ENCODE measurements at regions not wholly inside any gene's neighbourhood (a gene's known extent, or its start where the extent isn't known, plus 50 kb on each side); places are given as distances from the start of the nearest gene placed in this dataset.

- DNase-seq (ENCODE audit: low read depth) (no peak), FAIRE-seq (no peak)
- H3K9me3 Mint-ChIP-seq (ENCODE audit: unreplicated experiment) = no peaks in the 10 kb centered on the region
- no peaks in the 10 kb centered on the region for H3K36me3 Mint-ChIP-seq (ENCODE audit: low read depth, unreplicated experiment)
- no peak overlapping the region for H3K27ac Mint-ChIP-seq (ENCODE audit: unreplicated experiment)
- no peaks in the 10 kb centered on the region for H3K4me1 Mint-ChIP-seq (ENCODE audit: low read depth, unreplicated experiment)
- no peak overlapping the region for H3K4me3 Mint-ChIP-seq (ENCODE audit: unreplicated experiment)
- no peak overlapping the region for H3K4me2 ChIP-seq (ENCODE audit: low read length)
- H3K4me3 ChIP-seq (ENCODE audit: insufficient read depth, low read depth, low read length) = no peak overlapping the region
- H3K79me2 ChIP-seq (ENCODE audit: insufficient read depth, low read length) = no peaks in the 10 kb centered on the region
- H2AFZ ChIP-seq (ENCODE audit: low read depth, low read length) = no peak overlapping the region
- no peak for TF ChIP-seq CTCF (IDR thresholded peaks at IDR 0.05; ENCODE audit: insufficient read depth, low read depth, low read length)
- no peak for TF ChIP-seq EZH2 (IDR thresholded peaks at IDR 0.05; ENCODE audit: insufficient read depth, low read length)
- no peak overlapping the region for H3K9ac ChIP-seq (ENCODE audit: low read length)
- H4K20me1 ChIP-seq (ENCODE audit: insufficient read depth, low read length) = no peaks in the 10 kb centered on the region
- no peaks in the 10 kb centered on the region for H3K9me3 ChIP-seq (ENCODE audit: insufficient read depth, low read depth, low read length)
- no peaks in the 10 kb centered on the region for H3K27me3 Mint-ChIP-seq (ENCODE audit: low read depth, unreplicated experiment)
- H3K27ac ChIP-seq (ENCODE audit: low read depth, low read length) = no peak overlapping the region
- no peaks in the 10 kb centered on the region for H3K27me3 ChIP-seq (ENCODE audit: insufficient read depth, low read length)
- H3K36me3 ChIP-seq (ENCODE audit: insufficient read depth, low read length) = no peaks in the 10 kb centered on the region
- H3K4me1 ChIP-seq (ENCODE audit: insufficient read depth, low read length) = no peaks in the 10 kb centered on the region
Measured at GRCh38 chrX:94041881-94042280, 367.9 kb downstream of the FAM133A start.

GRCh38 chrX:94045724-94046123, 371.7 kb downstream of the FAM133A start:
- Histone ChIP-seq H3K79me2 (ENCODE audit: insufficient read depth, low read length) (no peaks in the 10 kb centered on the region), H3K9ac (ENCODE audit: low read length) (no peak overlapping the region), H4K20me1 (ENCODE audit: insufficient read depth, low read length) (no peaks in the 10 kb centered on the region), H3K4me1 (ENCODE audit: insufficient read depth, low read length) (no peaks in the 10 kb centered on the region), H3K36me3 (ENCODE audit: insufficient read depth, low read length) (no peaks in the 10 kb centered on the region), H3K4me2 (ENCODE audit: low read length) (no peak overlapping the region), H3K27ac (ENCODE audit: low read depth, low read length) (no peak overlapping the region), H3K9me3 (ENCODE audit: insufficient read depth, low read depth, low read length) (no peaks in the 10 kb centered on the region), H3K27me3 (ENCODE audit: insufficient read depth, low read length) (no peaks in the 10 kb centered on the region), H2AFZ (ENCODE audit: low read depth, low read length) (no peak overlapping the region), H3K4me3 (ENCODE audit: insufficient read depth, low read depth, low read length) (no peak overlapping the region)
- TF ChIP-seq EZH2 (IDR thresholded peaks at IDR 0.05; ENCODE audit: insufficient read depth, low read length) (no peak), CTCF (IDR thresholded peaks at IDR 0.05; ENCODE audit: insufficient read depth, low read depth, low read length) (no peak)
- DNase-seq (ENCODE audit: low read depth) (no peak), FAIRE-seq (no peak)
- H3K4me1 Mint-ChIP-seq (ENCODE audit: low read depth, unreplicated experiment) = no peaks in the 10 kb centered on the region
- no peaks in the 10 kb centered on the region for H3K9me3 Mint-ChIP-seq (ENCODE audit: unreplicated experiment)
- no peaks in the 10 kb centered on the region for H3K36me3 Mint-ChIP-seq (ENCODE audit: low read depth, unreplicated experiment)
- no peak overlapping the region for H3K27ac Mint-ChIP-seq (ENCODE audit: unreplicated experiment)
- no peaks in the 10 kb centered on the region for H3K27me3 Mint-ChIP-seq (ENCODE audit: low read depth, unreplicated experiment)
- no peak overlapping the region for H3K4me3 Mint-ChIP-seq (ENCODE audit: unreplicated experiment)

- H3K27ac ChIP-seq (ENCODE audit: low read depth, low read length) = no peak overlapping the region
- H3K4me3 ChIP-seq (ENCODE audit: insufficient read depth, low read depth, low read length) = no peak overlapping the region
- H3K4me2 ChIP-seq (ENCODE audit: low read length) = no peak overlapping the region
Measured at GRCh38 chrX:94051926-94052325, 377.9 kb downstream of the FAM133A start.

More at GRCh38 chrX:94051926-94052325, 377.9 kb downstream of the FAM133A start:
- no peaks in the 10 kb centered on the region for H3K36me3 Mint-ChIP-seq (ENCODE audit: low read depth, unreplicated experiment)
- Histone ChIP-seq H2AFZ (ENCODE audit: low read depth, low read length) (no peak overlapping the region), H3K79me2 (ENCODE audit: insufficient read depth, low read length) (no peaks in the 10 kb centered on the region), H3K36me3 (ENCODE audit: insufficient read depth, low read length) (no peaks in the 10 kb centered on the region), H3K4me1 (ENCODE audit: insufficient read depth, low read length) (no peaks in the 10 kb centered on the region), H4K20me1 (ENCODE audit: insufficient read depth, low read length) (no peaks in the 10 kb centered on the region), H3K9ac (ENCODE audit: low read length) (no peak overlapping the region), H3K9me3 (ENCODE audit: insufficient read depth, low read depth, low read length) (no peaks in the 10 kb centered on the region), H3K27me3 (ENCODE audit: insufficient read depth, low read length) (no peaks in the 10 kb centered on the region)
- FAIRE-seq = no peak
- DNase-seq (ENCODE audit: low read depth) = no peak
- TF ChIP-seq EZH2 (IDR thresholded peaks at IDR 0.05; ENCODE audit: insufficient read depth, low read length) = no peak
- no peak overlapping the region for H3K4me3 Mint-ChIP-seq (ENCODE audit: unreplicated experiment)
- H3K27me3 Mint-ChIP-seq (ENCODE audit: low read depth, unreplicated experiment) = no peaks in the 10 kb centered on the region
- no peak overlapping the region for H3K27ac Mint-ChIP-seq (ENCODE audit: unreplicated experiment)
- no peaks in the 10 kb centered on the region for H3K4me1 Mint-ChIP-seq (ENCODE audit: low read depth, unreplicated experiment)
- no peaks in the 10 kb centered on the region for H3K9me3 Mint-ChIP-seq (ENCODE audit: unreplicated experiment)

Data from astrocyte (in vitro differentiated cells and primary cell).